ENCODE measurements at regions not wholly inside any gene's neighbourhood (a gene's known extent, or its start where the extent isn't known, plus 50 kb on each side); places are given as distances from the start of the nearest gene placed in this dataset.

DNA sequence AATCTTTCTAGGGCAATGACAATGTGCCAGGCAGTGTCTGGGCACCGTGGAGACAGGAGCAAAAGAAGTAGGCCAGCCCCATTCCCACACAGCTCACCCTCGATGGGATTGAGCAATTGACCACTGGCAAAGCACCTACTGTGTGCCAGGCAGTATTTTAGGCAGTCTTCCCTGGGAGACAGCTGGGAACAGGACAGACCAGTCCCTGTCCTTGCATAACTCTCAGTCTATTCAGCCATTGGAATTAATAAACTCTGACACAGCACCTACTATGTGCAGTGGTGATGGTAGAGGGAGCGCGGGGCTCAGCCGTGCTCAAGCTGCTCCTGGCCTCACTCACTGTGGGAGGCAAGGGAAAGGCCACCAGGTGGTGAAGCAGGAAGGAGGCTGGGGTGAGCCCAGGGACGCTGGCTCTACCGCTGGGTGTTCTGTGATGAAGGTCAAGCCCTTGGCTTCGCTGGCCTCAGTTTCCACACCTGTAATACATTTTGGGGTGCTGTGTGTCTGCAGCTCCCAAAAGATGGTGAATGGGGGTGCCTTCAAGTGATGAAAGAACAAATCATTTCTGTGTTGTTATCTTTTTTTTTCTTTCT lies 122.3 kb upstream of the PMEPA1 start:
- TF ChIP-seq CEBPB (IDR thresholded peaks at IDR 0.05) (no peak), EP300 (IDR thresholded peaks at IDR 0.05) (no peak), RFX5 (IDR thresholded peaks at IDR 0.05) (no peak), BHLHE40 (IDR thresholded peaks at IDR 0.05; ENCODE audit: low read depth, low read length) (no peak), POLR2AphosphoS2 (conservative IDR thresholded peaks at IDR 0.05; ENCODE audit: low read length) (no peak), ESRRA (IDR thresholded peaks at IDR 0.05; ENCODE audit: borderline replicate concordance, low read length) (no peak), CBX8 (IDR thresholded peaks at IDR 0.05) (no peak), POLR2A (IDR thresholded peaks at IDR 0.05; ENCODE audit: low read length) (no peak)
- TF ChIP-seq, protein P1, sequence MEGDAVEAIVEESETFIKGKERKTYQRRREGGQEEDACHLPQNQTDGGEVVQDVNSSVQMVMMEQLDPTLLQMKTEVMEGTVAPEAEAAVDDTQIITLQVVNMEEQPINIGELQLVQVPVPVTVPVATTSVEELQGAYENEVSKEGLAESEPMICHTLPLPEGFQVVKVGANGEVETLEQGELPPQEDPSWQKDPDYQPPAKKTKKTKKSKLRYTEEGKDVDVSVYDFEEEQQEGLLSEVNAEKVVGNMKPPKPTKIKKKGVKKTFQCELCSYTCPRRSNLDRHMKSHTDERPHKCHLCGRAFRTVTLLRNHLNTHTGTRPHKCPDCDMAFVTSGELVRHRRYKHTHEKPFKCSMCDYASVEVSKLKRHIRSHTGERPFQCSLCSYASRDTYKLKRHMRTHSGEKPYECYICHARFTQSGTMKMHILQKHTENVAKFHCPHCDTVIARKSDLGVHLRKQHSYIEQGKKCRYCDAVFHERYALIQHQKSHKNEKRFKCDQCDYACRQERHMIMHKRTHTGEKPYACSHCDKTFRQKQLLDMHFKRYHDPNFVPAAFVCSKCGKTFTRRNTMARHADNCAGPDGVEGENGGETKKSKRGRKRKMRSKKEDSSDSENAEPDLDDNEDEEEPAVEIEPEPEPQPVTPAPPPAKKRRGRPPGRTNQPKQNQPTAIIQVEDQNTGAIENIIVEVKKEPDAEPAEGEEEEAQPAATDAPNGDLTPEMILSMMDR (IDR thresholded peaks at IDR 0.05) = no peak
- TF ChIP-seq, protein P2, sequence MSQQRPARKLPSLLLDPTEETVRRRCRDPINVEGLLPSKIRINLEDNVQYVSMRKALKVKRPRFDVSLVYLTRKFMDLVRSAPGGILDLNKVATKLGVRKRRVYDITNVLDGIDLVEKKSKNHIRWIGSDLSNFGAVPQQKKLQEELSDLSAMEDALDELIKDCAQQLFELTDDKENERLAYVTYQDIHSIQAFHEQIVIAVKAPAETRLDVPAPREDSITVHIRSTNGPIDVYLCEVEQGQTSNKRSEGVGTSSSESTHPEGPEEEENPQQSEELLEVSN (IDR thresholded peaks at IDR 0.05; ENCODE audit: borderline replicate concordance, low read depth) = no peak
- TF ChIP-seq, protein P3, sequence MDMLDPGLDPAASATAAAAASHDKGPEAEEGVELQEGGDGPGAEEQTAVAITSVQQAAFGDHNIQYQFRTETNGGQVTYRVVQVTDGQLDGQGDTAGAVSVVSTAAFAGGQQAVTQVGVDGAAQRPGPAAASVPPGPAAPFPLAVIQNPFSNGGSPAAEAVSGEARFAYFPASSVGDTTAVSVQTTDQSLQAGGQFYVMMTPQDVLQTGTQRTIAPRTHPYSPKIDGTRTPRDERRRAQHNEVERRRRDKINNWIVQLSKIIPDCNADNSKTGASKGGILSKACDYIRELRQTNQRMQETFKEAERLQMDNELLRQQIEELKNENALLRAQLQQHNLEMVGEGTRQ (IDR thresholded peaks at IDR 0.05) = no peak

All from A549 (cell line).